Naive B cell (primary cell): ENCODE measurements at regions not wholly inside any gene's neighbourhood (a gene's known extent, or its start where the extent isn't known, plus 50 kb on each side); places are given as distances from the start of the nearest gene placed in this dataset.
"Not testable (repeated sequence)": the region's sequence is repeated elsewhere in the genome, so short reads cannot be mapped to it uniquely, and the experiment has no call there.

Source experiments
- ATAC-seq, 2 donors: fragments of 150-1000 bp; cut with Tn5 transposase; 2 replicates each; pipeline ENCODE4 v1.10.0; 2021; ENCODE audit warnings: low read depth in 2 of 2, mild to moderate bottlenecking in 2 of 2, moderate library complexity in 2 of 2
- DNase-seq: peaks from one replicate; pipeline ENCODE4 v3.0.0; 2022
- H3K27ac Mint-ChIP-seq, 6 donors: one replicate each; pipeline ENCODE4 v1.8.0; 2020 to 2022; ENCODE audit warnings: mild to moderate bottlenecking in 6 of 6, mixed read lengths in 6 of 6, moderate library complexity in 5 of 6, inconsistent platforms in 2 of 6
- H3K27me3 Mint-ChIP-seq, 3 donors: one replicate each; pipeline ENCODE4 v1.8.0; 2021 to 2022; ENCODE audit warnings: mixed read lengths in 3 of 3, mild to moderate bottlenecking in 1 of 3
- H3K36me3 Mint-ChIP-seq, 2 donors: one replicate each; pipeline ENCODE4 v1.8.0; 2020 to 2022; ENCODE audit warnings: mixed read lengths in 2 of 2, inconsistent platforms in 1 of 2, mild to moderate bottlenecking in 1 of 2
- H3K4me1 Mint-ChIP-seq, 3 donors: one replicate each; pipeline ENCODE4 v1.8.0; 2020 to 2022; ENCODE audit warnings: mixed read lengths in 3 of 3, inconsistent platforms in 1 of 3, mild to moderate bottlenecking in 1 of 3, moderate library complexity in 1 of 3
- H3K4me3 Mint-ChIP-seq, 8 donors: one replicate each; pipeline ENCODE4 v1.8.0; 2020 to 2022; ENCODE audit warnings: mild to moderate bottlenecking in 8 of 8, mixed read lengths in 8 of 8, moderate library complexity in 8 of 8, inconsistent platforms in 2 of 8
- H3K9me3 Mint-ChIP-seq, 7 donors: one replicate each; pipeline ENCODE4 v1.8.0; 2020 to 2022; ENCODE audit warnings: mixed read lengths in 7 of 7, mild to moderate bottlenecking in 5 of 7, inconsistent platforms in 2 of 7, moderate library complexity in 1 of 7

GRCh38 chr1:99404399-99404798 is 140.1 kb downstream of the PLPPR4 start:
- not testable (repeated sequence) for H3K27ac Mint-ChIP-seq, H3K27me3 Mint-ChIP-seq, H3K4me1 Mint-ChIP-seq, H3K36me3 Mint-ChIP-seq, H3K9me3 Mint-ChIP-seq, DNase-seq, H3K4me3 Mint-ChIP-seq, ATAC-seq

- ATAC-seq, H3K36me3 Mint-ChIP-seq, H3K27me3 Mint-ChIP-seq, H3K4me3 Mint-ChIP-seq, H3K4me1 Mint-ChIP-seq, H3K9me3 Mint-ChIP-seq, H3K27ac Mint-ChIP-seq, DNase-seq: not testable (repeated sequence)
These were observed 141.0 kb downstream of the PLPPR4 start for GRCh38 chr1:99405325-99405724.

GRCh38 chr1:99407018-99407417 is 142.7 kb downstream of the PLPPR4 start:
- peaks cover 0 to 4% (median 0%) of the 10 kb centered on the region in 7 donors for H3K9me3 Mint-ChIP-seq
- no peak overlapping the region for H3K27ac Mint-ChIP-seq
- H3K4me3 Mint-ChIP-seq, result no peak overlapping the region
- DNase-seq, result no peak
- no peaks in the 10 kb centered on the region for H3K4me1 Mint-ChIP-seq
- no peaks in the 10 kb centered on the region for H3K36me3 Mint-ChIP-seq
- H3K27me3 Mint-ChIP-seq, result no peaks in the 10 kb centered on the region
- no peak for ATAC-seq

GRCh38 chr1:99424087-99424486 is 159.8 kb downstream of the PLPPR4 start:
- no peaks in the 10 kb centered on the region for H3K36me3 Mint-ChIP-seq
- DNase-seq (no peak), ATAC-seq (no peak)
- no peak overlapping the region for H3K27ac Mint-ChIP-seq
- H3K27me3 Mint-ChIP-seq, result no peaks in the 10 kb centered on the region
- H3K4me3 Mint-ChIP-seq, result no peak overlapping the region
- peaks cover 0 to 7% (median 1%) of the 10 kb centered on the region in 7 donors for H3K9me3 Mint-ChIP-seq
- H3K4me1 Mint-ChIP-seq, result no peaks in the 10 kb centered on the region

GRCh38 chr1:99429754-99430153 is 165.5 kb downstream of the PLPPR4 start:
- Mint-ChIP-seq H3K9me3 (peaks cover 0 to 8% (median 0%) of the 10 kb centered on the region in 7 donors), H3K36me3 (no peaks in the 10 kb centered on the region), H3K27ac (no peak overlapping the region), H3K27me3 (peaks cover 0 to 4% (median 0%) of the 10 kb centered on the region in 3 donors), H3K4me1 (no peaks in the 10 kb centered on the region), H3K4me3 (no peak overlapping the region)
- ATAC-seq (no peak), DNase-seq (no peak)

- H3K4me1 Mint-ChIP-seq, result no peaks in the 10 kb centered on the region
- no peaks in the 10 kb centered on the region for H3K36me3 Mint-ChIP-seq
- H3K27me3 Mint-ChIP-seq, result peaks cover 0 to under 1% (median 0%) of the 10 kb centered on the region in 3 donors
- DNase-seq, result no peak
- no peak for ATAC-seq
- H3K4me3 Mint-ChIP-seq, result no peak overlapping the region
- peaks cover 0 to 4% (median 0%) of the 10 kb centered on the region in 7 donors for H3K9me3 Mint-ChIP-seq
- H3K27ac Mint-ChIP-seq, result no peak overlapping the region
These were observed 174.5 kb downstream of the PLPPR4 start for GRCh38 chr1:99438656-99439230.

- Mint-ChIP-seq H3K36me3 (no peaks in the 10 kb centered on the region), H3K4me3 (no peak overlapping the region), H3K4me1 (no peaks in the 10 kb centered on the region), H3K9me3 (peaks cover 0 to 4% (median 0%) of the 10 kb centered on the region in 7 donors), H3K27ac (no peak overlapping the region), H3K27me3 (no peaks in the 10 kb centered on the region)
- DNase-seq, result no peak
- no peak for ATAC-seq
These were observed 175.3 kb downstream of the PLPPR4 start for GRCh38 chr1:99439433-99440075.

GRCh38 chr1:99441299-99442095 is 177.2 kb downstream of the PLPPR4 start:
- no peak overlapping the region for H3K27ac Mint-ChIP-seq
- peaks cover 0 to 2% (median 0%) of the 10 kb centered on the region in 7 donors for H3K9me3 Mint-ChIP-seq
- H3K4me3 Mint-ChIP-seq, result no peak overlapping the region
- ATAC-seq (no peak), DNase-seq (no peak)
- no peaks in the 10 kb centered on the region for H3K27me3 Mint-ChIP-seq
- no peaks in the 10 kb centered on the region for H3K36me3 Mint-ChIP-seq
- H3K4me1 Mint-ChIP-seq, result no peaks in the 10 kb centered on the region

- not testable (repeated sequence) for ATAC-seq, H3K4me1 Mint-ChIP-seq, H3K36me3 Mint-ChIP-seq
These were observed 180.1 kb downstream of the PLPPR4 start for GRCh38 chr1:99444211-99444927.

GRCh38 chr1:99445071-99445470 is 180.8 kb downstream of the PLPPR4 start:
- Mint-ChIP-seq H3K36me3 (no peaks in the 10 kb centered on the region), H3K27ac (no peak overlapping the region), H3K9me3 (peaks cover 0 to 3% (median 0%) of the 10 kb centered on the region in 7 donors), H3K27me3 (no peaks in the 10 kb centered on the region), H3K4me3 (no peak overlapping the region), H3K4me1 (no peaks in the 10 kb centered on the region)
- DNase-seq (no peak), ATAC-seq (no peak)

More at GRCh38 chr1:99444211-99444927, 180.1 kb downstream of the PLPPR4 start:
- H3K9me3 Mint-ChIP-seq, H3K27ac Mint-ChIP-seq, DNase-seq, H3K4me3 Mint-ChIP-seq, H3K27me3 Mint-ChIP-seq: not testable (repeated sequence)

GRCh38 chr1:99445486-99445885 is 181.2 kb downstream of the PLPPR4 start:
- H3K4me1 Mint-ChIP-seq, result no peaks in the 10 kb centered on the region
- no peaks in the 10 kb centered on the region for H3K27me3 Mint-ChIP-seq
- no peak overlapping the region for H3K27ac Mint-ChIP-seq
- no peaks in the 10 kb centered on the region for H3K36me3 Mint-ChIP-seq
- no peak for DNase-seq
- H3K9me3 Mint-ChIP-seq, result peaks cover 0 to 3% (median 0%) of the 10 kb centered on the region in 7 donors
- no peak for ATAC-seq
- H3K4me3 Mint-ChIP-seq, result no peak overlapping the region

GRCh38 chr1:99447721-99448120 is 183.4 kb downstream of the PLPPR4 start:
- Mint-ChIP-seq H3K4me1 (no peaks in the 10 kb centered on the region), H3K9me3 (peaks cover 0 to 3% (median 0%) of the 10 kb centered on the region in 7 donors), H3K4me3 (no peak overlapping the region), H3K36me3 (no peaks in the 10 kb centered on the region), H3K27ac (no peak overlapping the region), H3K27me3 (no peaks in the 10 kb centered on the region)
- DNase-seq (no peak), ATAC-seq (no peak)

GRCh38 chr1:99455760-99456159 is 190.2 kb upstream of the PALMD start:
- ATAC-seq, result no peak

More at GRCh38 chr1:99455760-99456159, 190.2 kb upstream of the PALMD start:
- Mint-ChIP-seq H3K27me3 (peaks cover 0 to 5% (median 0%) of the 10 kb centered on the region in 3 donors), H3K9me3 (peaks cover 0 to 5% (median 0%) of the 10 kb centered on the region in 7 donors), H3K27ac (no peak overlapping the region), H3K4me1 (no peaks in the 10 kb centered on the region), H3K4me3 (no peak overlapping the region), H3K36me3 (no peaks in the 10 kb centered on the region)
- DNase-seq, result no peak
